Caco-2 (cell line): ENCODE measurements at regions not wholly inside any gene's neighbourhood (a gene's known extent, or its start where the extent isn't known, plus 50 kb on each side); places are given as distances from the start of the nearest gene placed in this dataset.

ENCODE experiments used
- BruUV-seq: library from RNA; stranded (reverse); fragments of 400-500 nt; replicated peaks from 2 replicates; lab custom pipeline; 2021; lab: Mats Ljungman, UMichigan
- CTCF ChIA-PET: fragments of 300-600 bp; sonication (Branson Sonifier 250); formaldehyde crosslinking; loops from one replicate; lab custom pipeline; 2022; ENCODE audit warnings: antibody characterized with exemption; lab: Charles Lee
- POLR2A ChIA-PET: fragments of 300-600 bp; sonication (Branson Sonifier 250); formaldehyde crosslinking; loops from one replicate; lab custom pipeline; 2022; ENCODE audit warnings: antibody characterized with exemption; lab: Charles Lee
- DNase-seq, 2 experiments: peaks; one replicate each; pipeline versions ENCODE4 v3.0.0 to v3.0.0-alpha.2; 2020 to 2022
- H3K27me3 ChIP-seq: replicated peaks from 2 replicates; pipeline ENCODE4 v1.6.0; 2011; ENCODE audit warnings: low read length; ENCODE audit not compliant: control insufficient read depth, insufficient read depth
- H3K36me3 ChIP-seq: 2 replicates; pipeline ENCODE4 v1.5.1; 2011; ENCODE audit warnings: low read length; ENCODE audit not compliant: control insufficient read depth, insufficient read depth
- H3K4me1 ChIP-seq: fragments of 250-450 bp; sonication (Bioruptor Pico); 2 replicates; pipeline ENCODE4 v1.5.1; 2020; ENCODE audit warnings: mild to moderate bottlenecking
- H3K4me3 ChIP-seq: 2 replicates; pipeline ENCODE4 v1.5.1; 2011; ENCODE audit warnings: low read depth, mild to moderate bottlenecking, control low read depth, low read length
- H3K9me3 ChIP-seq: fragments of 250-450 bp; sonication (Bioruptor Pico); 2 replicates; pipeline ENCODE4 v1.5.1; 2020; ENCODE audit warnings: mild to moderate bottlenecking, moderate library complexity
- H3K27ac Mint-ChIP-seq: one replicate; pipeline ENCODE4 v1.8.0; 2022; ENCODE audit warnings: mixed read lengths; ENCODE audit not compliant: unreplicated experiment
- H3K27me3 Mint-ChIP-seq: one replicate; pipeline ENCODE4 v1.8.0; 2022; ENCODE audit warnings: mixed read lengths; ENCODE audit not compliant: insufficient read depth, unreplicated experiment
- H3K36me3 Mint-ChIP-seq: one replicate; pipeline ENCODE4 v1.8.0; 2022; ENCODE audit warnings: mild to moderate bottlenecking, mixed read lengths; ENCODE audit not compliant: insufficient read depth, unreplicated experiment
- H3K4me1 Mint-ChIP-seq: one replicate; pipeline ENCODE4 v1.8.0; 2022; ENCODE audit warnings: low read depth, mixed read lengths; ENCODE audit not compliant: unreplicated experiment
- H3K4me3 Mint-ChIP-seq: one replicate; pipeline ENCODE4 v1.8.0; 2022; ENCODE audit warnings: mild to moderate bottlenecking, moderate library complexity, mixed read lengths; ENCODE audit not compliant: unreplicated experiment
- H3K9me3 Mint-ChIP-seq: one replicate; pipeline ENCODE4 v1.8.0; 2022; ENCODE audit warnings: mixed read lengths; ENCODE audit not compliant: unreplicated experiment
- intact Hi-C: fragments of 100-400 bp; cut with micrococcal nuclease; formaldehyde crosslinking; loops from one replicate; pipeline ENCODE4 v1.10.0; 2022; ENCODE audit not compliant: unreplicated experiment
- TF ChIP-seq, protein P1 (sequence below), 2 experiments: fragments of 200-600 bp in 1 of 2; IDR thresholded peaks; 1 replicate in 1 of 2; 2 replicates in 1 of 2; pipeline versions ENCODE4 v1.5.1 to v1.8.0; 2011 to 2022; ENCODE audit warnings: antibody characterized with exemption in 1 of 2, control low read depth in 1 of 2, inconsistent platforms in 1 of 2, low read depth in 1 of 2, low read length in 1 of 2, mild to moderate bottlenecking in 1 of 2, moderate library complexity in 1 of 2; ENCODE audit not compliant: insufficient read depth in 1 of 2, severe bottlenecking in 1 of 2, unreplicated experiment in 1 of 2

DNA sequence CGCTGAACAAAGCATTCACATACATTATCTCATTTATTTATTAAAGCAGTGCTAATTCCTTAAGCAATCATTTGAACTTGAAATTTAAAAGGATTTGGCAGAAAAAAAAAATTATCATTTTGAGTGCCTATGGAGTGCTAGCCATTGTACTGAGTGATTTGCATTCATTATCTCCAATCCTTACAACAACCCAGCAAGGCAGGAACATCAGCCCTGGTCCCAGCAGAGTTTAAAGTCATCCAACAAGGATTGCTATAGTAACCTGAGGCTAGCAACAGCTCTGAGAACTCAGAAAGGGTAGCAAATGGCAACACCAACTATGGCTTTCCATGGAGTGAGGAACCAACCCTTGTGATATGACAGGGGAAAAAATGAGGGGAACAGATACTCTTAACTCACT lies 237.6 kb upstream of the SETMAR start:
- no peak for DNase-seq
- TF ChIP-seq, protein P1, sequence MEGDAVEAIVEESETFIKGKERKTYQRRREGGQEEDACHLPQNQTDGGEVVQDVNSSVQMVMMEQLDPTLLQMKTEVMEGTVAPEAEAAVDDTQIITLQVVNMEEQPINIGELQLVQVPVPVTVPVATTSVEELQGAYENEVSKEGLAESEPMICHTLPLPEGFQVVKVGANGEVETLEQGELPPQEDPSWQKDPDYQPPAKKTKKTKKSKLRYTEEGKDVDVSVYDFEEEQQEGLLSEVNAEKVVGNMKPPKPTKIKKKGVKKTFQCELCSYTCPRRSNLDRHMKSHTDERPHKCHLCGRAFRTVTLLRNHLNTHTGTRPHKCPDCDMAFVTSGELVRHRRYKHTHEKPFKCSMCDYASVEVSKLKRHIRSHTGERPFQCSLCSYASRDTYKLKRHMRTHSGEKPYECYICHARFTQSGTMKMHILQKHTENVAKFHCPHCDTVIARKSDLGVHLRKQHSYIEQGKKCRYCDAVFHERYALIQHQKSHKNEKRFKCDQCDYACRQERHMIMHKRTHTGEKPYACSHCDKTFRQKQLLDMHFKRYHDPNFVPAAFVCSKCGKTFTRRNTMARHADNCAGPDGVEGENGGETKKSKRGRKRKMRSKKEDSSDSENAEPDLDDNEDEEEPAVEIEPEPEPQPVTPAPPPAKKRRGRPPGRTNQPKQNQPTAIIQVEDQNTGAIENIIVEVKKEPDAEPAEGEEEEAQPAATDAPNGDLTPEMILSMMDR (IDR thresholded peaks at IDR 0.05; ENCODE audit: insufficient read depth in 1 of 2, low read depth in 1 of 2, low read length in 1 of 2, severe bottlenecking in 1 of 2, unreplicated experiment in 1 of 2): no peak
- Mint-ChIP-seq H3K27me3 (no peaks in the 10 kb centered on the region), H3K4me3 (no peak overlapping the region), H3K27ac (no peak overlapping the region), H3K4me1 (peaks cover 27% of the 10 kb centered on the region), H3K9me3 (peaks cover 38% of the 10 kb centered on the region), H3K36me3 (peaks cover 7% of the 10 kb centered on the region)
- H3K4me3 ChIP-seq: no peak overlapping the region
- no peaks in the 10 kb centered on the region for H3K36me3 ChIP-seq
- peaks cover 35% of the 10 kb centered on the region for H3K4me1 ChIP-seq
- no peaks in the 10 kb centered on the region for H3K27me3 ChIP-seq
- CTCF ChIA-PET: no interaction called here
- H3K9me3 ChIP-seq: peaks cover 12% of the 10 kb centered on the region
- intact Hi-C loops: no loop called here
- POLR2A ChIA-PET: no interaction called here
- BruUV-seq: no TSS peak

DNA sequence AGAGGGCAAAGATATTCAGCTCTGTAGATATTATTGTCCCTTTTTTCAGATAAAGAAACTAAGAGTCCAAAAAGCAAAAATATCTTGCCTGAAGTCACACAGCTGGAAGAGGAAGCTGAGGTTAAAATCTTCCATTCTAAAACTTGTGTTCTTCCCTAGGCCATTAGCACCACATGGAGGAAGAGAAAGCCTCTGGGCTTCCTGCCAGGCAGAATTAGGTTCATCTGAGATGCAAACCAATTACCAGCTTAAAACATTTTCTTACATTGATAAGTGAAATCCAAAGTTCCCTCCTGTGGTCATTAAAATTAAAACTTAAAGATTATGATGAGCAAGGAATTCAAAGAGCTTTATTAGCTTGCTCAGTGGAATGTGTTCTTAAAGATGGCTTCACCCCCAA lies 235.3 kb upstream of the SETMAR start:
- peaks cover 21% of the 10 kb centered on the region for H3K4me1 Mint-ChIP-seq
- no peak for DNase-seq
- H3K36me3 Mint-ChIP-seq: peaks cover 7% of the 10 kb centered on the region
- no peak overlapping the region for H3K27ac Mint-ChIP-seq
- Histone ChIP-seq H3K36me3 (no peaks in the 10 kb centered on the region; the same call in 1 of the 2 replicates), H3K4me1 (peaks cover 45% of the 10 kb centered on the region), H3K27me3 (no peaks in the 10 kb centered on the region), H3K4me3 (no peak overlapping the region), H3K9me3 (peaks cover 27% of the 10 kb centered on the region)
- BruUV-seq: no TSS peak
- ChIA-PET CTCF (no interaction called here), POLR2A (no interaction called here)
- H3K4me3 Mint-ChIP-seq: no peak overlapping the region
- H3K27me3 Mint-ChIP-seq: no peaks in the 10 kb centered on the region
- intact Hi-C loops: loop anchor here (2.0 kb wide), 1 partner anchor 37 kb away; no protein-coding TSS in a partner anchor
- H3K9me3 Mint-ChIP-seq: peaks cover 28% of the 10 kb centered on the region
- TF ChIP-seq, protein P1 (IDR thresholded peaks at IDR 0.05; ENCODE audit: insufficient read depth in 1 of 2, low read depth in 1 of 2, low read length in 1 of 2, severe bottlenecking in 1 of 2, unreplicated experiment in 1 of 2): no peak

DNA sequence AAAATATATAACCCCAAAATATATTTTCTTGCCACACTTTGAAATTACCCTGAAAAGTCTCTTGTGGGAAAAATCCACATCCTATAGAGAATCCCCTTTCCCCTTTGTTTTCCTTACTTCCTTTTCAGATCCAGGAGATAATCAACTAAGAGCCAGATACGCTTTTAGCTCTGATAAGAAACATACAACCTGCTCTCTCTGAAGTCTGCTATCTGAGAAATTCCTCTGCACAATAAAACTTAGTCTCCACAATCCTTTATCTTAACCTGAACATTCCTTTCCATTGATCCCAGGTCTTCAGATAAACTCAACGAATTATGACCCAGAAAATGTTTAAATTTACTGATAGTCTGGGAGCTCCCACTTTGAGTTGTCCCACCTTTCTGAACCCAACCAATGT lies 233.4 kb upstream of the SETMAR start:
- Mint-ChIP-seq H3K9me3 (peaks cover 47% of the 10 kb centered on the region), H3K27ac (peak overlapping the region; percentile 69), H3K4me3 (no peak overlapping the region), H3K36me3 (peaks cover 7% of the 10 kb centered on the region), H3K4me1 (peaks cover 14% of the 10 kb centered on the region), H3K27me3 (no peaks in the 10 kb centered on the region)
- intact Hi-C loops: loop anchor here (1.0 to 2.0 kb wide), 2 partner anchors 10 to 39 kb away; no protein-coding TSS in a partner anchor
- BruUV-seq: no TSS peak
- ChIA-PET CTCF (no interaction called here), POLR2A (no interaction called here)
- Histone ChIP-seq H3K9me3 (peaks cover 28% of the 10 kb centered on the region), H3K4me1 (peaks cover 30% of the 10 kb centered on the region), H3K27me3 (no peaks in the 10 kb centered on the region), H3K36me3 (no peaks in the 10 kb centered on the region; the same call in 1 of the 2 replicates), H3K4me3 (no peak overlapping the region)
- TF ChIP-seq, protein P1 (IDR thresholded peaks at IDR 0.05; ENCODE audit: insufficient read depth in 1 of 2, low read depth in 1 of 2, low read length in 1 of 2, severe bottlenecking in 1 of 2, unreplicated experiment in 1 of 2): no peak
- peak in 1 of 2 experiments; percentile 53 for DNase-seq
